H1 (cell line): ENCODE measurements at regions not wholly inside any gene's neighbourhood (a gene's known extent, or its start where the extent isn't known, plus 50 kb on each side); places are given as distances from the start of the nearest gene placed in this dataset.

ENCODE experiments used
- CTCF ChIA-PET: fragments of 300-600 bp; sonication (Branson Sonifier 250); formaldehyde crosslinking; loops from one replicate; lab custom pipeline; 2021; ENCODE audit not compliant: partially characterized antibody; lab: Charles Lee
- POLR2A ChIA-PET: fragments of 300-600 bp; sonication (Branson Sonifier 250); formaldehyde crosslinking; loops from one replicate; lab custom pipeline; 2021; ENCODE audit warnings: inconsistent platforms; ENCODE audit not compliant: partially characterized antibody; lab: Charles Lee
- DNase-seq, 2 experiments: peaks; one replicate each; pipeline versions ENCODE4 v3.0.0 to v3.0.0-alpha.2; 2010 to 2022; ENCODE audit warnings: low spot score in 2 of 2, low read depth in 1 of 2, mixed read lengths in 1 of 2
- FAIRE-seq: peaks from 2 replicates; lab custom pipeline; 2011; peaks lifted over from hg19 to GRCh38; lab: Jason Lieb, UNC
- H2AFZ ChIP-seq: 2 replicates; pipeline ENCODE4 v1.8.1; 2012; ENCODE audit warnings: low read length, inconsistent platforms
- H2AK5ac ChIP-seq: 2 replicates; pipeline ENCODE4 v1.6.1; 2013; ENCODE audit warnings: low read depth, low read length
- H2BK120ac ChIP-seq: replicated peaks from 2 replicates; pipeline ENCODE3; 2013; ENCODE audit warnings: low read depth, low read length, inconsistent platforms
- H2BK12ac ChIP-seq: 2 replicates; pipeline ENCODE4 v1.6.1; 2013; ENCODE audit warnings: low read depth, low read length
- H2BK15ac ChIP-seq: 2 replicates; pipeline ENCODE4 v1.6.1; 2013; ENCODE audit warnings: low read length
- H2BK20ac ChIP-seq: 2 replicates; pipeline ENCODE4 v1.6.1; 2013; ENCODE audit warnings: low read length
- H2BK5ac ChIP-seq: 2 replicates; pipeline ENCODE4 v1.6.1; 2013; ENCODE audit warnings: low read depth, low read length
- H3K14ac ChIP-seq: 2 replicates; pipeline ENCODE4 v1.6.1; 2013; ENCODE audit warnings: inconsistent platforms; ENCODE audit not compliant: insufficient read length
- H3K18ac ChIP-seq: 2 replicates; pipeline ENCODE4 v1.6.1; 2013; ENCODE audit warnings: low read length; ENCODE audit errors: extremely low read depth
- H3K23ac ChIP-seq: 2 replicates; pipeline ENCODE4 v1.6.1; 2013; ENCODE audit warnings: inconsistent platforms; ENCODE audit not compliant: insufficient read length
- H3K23me2 ChIP-seq: 2 replicates; pipeline ENCODE4 v1.6.1; 2013; ENCODE audit warnings: low read depth, low read length
- H3K27ac ChIP-seq: 2 replicates; pipeline ENCODE4 v1.6.1; 2011; ENCODE audit warnings: low read depth, low read length, inconsistent platforms
- H3K27me3 ChIP-seq, 4 experiments: replicated peaks in 1 of 4; 1 replicate in 1 of 4; 2 replicates in 3 of 4; pipeline versions ENCODE4 v1.6.1 to v1.8.1; 2011 to 2013; ENCODE audit warnings: low read length in 3 of 4, mild to moderate bottlenecking in 3 of 4, inconsistent platforms in 2 of 4, mixed read lengths in 2 of 4, moderate library complexity in 1 of 4; ENCODE audit not compliant: control insufficient read depth in 3 of 4, insufficient read depth in 3 of 4; ENCODE audit errors: extremely low read depth in 1 of 4
- H3K36me3 ChIP-seq, 4 experiments: 2 replicates each; pipeline versions ENCODE4 v1.6.1 to v1.8.1; 2011 to 2013; ENCODE audit warnings: mild to moderate bottlenecking in 4 of 4, low read length in 3 of 4, moderate library complexity in 2 of 4, control low read depth in 1 of 4, inconsistent platforms in 1 of 4; ENCODE audit not compliant: insufficient read depth in 4 of 4, control insufficient read depth in 2 of 4
- H3K4ac ChIP-seq: replicated peaks from 2 replicates; pipeline ENCODE3; 2013; ENCODE audit warnings: low read length, low read depth, mixed read lengths, inconsistent platforms; ENCODE audit not compliant: insufficient read length
- H3K4me1 ChIP-seq, 4 experiments: replicated peaks in 1 of 4; 1 replicate in 1 of 4; 2 replicates in 3 of 4; pipeline versions ENCODE4 v1.6.1 to v1.8.1; 2011 to 2013; ENCODE audit warnings: low read length in 3 of 4, inconsistent platforms in 2 of 4, mixed read lengths in 1 of 4; ENCODE audit not compliant: insufficient read depth in 4 of 4, control insufficient read depth in 3 of 4
- H3K4me2 ChIP-seq, 2 experiments: 2 replicates each; pipeline versions ENCODE4 v1.6.1 to v1.8.1; 2011 to 2013; ENCODE audit warnings: low read depth in 2 of 2, low read length in 2 of 2, control low read depth in 1 of 2, inconsistent platforms in 1 of 2, mild to moderate bottlenecking in 1 of 2; ENCODE audit not compliant: insufficient read depth in 1 of 2
- H3K4me3 ChIP-seq, 4 experiments: fragments of 200-600, 300-600 bp in 1 of 4; sonication (generic), shearing (Covaris generic), sonication (Bioruptor Twin) in 1 of 4; 2 replicates each; pipeline versions ENCODE4 v1.5.1 to v1.8.1; 2011 to 2016; ENCODE audit warnings: low read length in 4 of 4, low read depth in 3 of 4, control low read depth in 2 of 4, inconsistent platforms in 2 of 4, mild to moderate bottlenecking in 2 of 4, mixed read lengths in 1 of 4, moderate library complexity in 1 of 4; ENCODE audit not compliant: insufficient read depth in 2 of 4; ENCODE audit errors: extremely low read depth in 1 of 4
- H3K56ac ChIP-seq: replicated peaks from 2 replicates; pipeline ENCODE3; 2013; ENCODE audit warnings: low read depth, mild to moderate bottlenecking, mixed read lengths, low read length, inconsistent platforms; ENCODE audit not compliant: insufficient read length
- H3K79me1 ChIP-seq: 2 replicates; pipeline ENCODE4 v1.6.1; 2013; ENCODE audit warnings: low read depth, low read length, control low read depth
- H3K79me2 ChIP-seq, 2 experiments: 2 replicates each; pipeline versions ENCODE4 v1.6.1 to v1.8.1; 2012 to 2013; ENCODE audit warnings: low read length in 2 of 2, mild to moderate bottlenecking in 2 of 2, inconsistent platforms in 1 of 2; ENCODE audit not compliant: insufficient read depth in 2 of 2, control insufficient read depth in 1 of 2
- H3K9ac ChIP-seq, 4 experiments: replicated peaks in 1 of 4; 1 replicate in 1 of 4; 2 replicates in 3 of 4; pipeline versions ENCODE4 v1.6.1 to v1.8.1; 2011 to 2013; ENCODE audit warnings: low read depth in 3 of 4, low read length in 3 of 4, control low read depth in 2 of 4, mild to moderate bottlenecking in 2 of 4, moderate library complexity in 2 of 4, inconsistent platforms in 1 of 4; ENCODE audit errors: extremely low read depth in 1 of 4
- H3K9me3 ChIP-seq, 2 experiments: 2 replicates each; pipeline versions ENCODE4 v1.6.1 to v1.8.1; 2012 to 2013; ENCODE audit warnings: mild to moderate bottlenecking in 2 of 2, moderate library complexity in 2 of 2, control low read depth in 1 of 2, inconsistent platforms in 1 of 2, low read depth in 1 of 2, low read length in 1 of 2, mixed read lengths in 1 of 2; ENCODE audit not compliant: insufficient read depth in 2 of 2
- H4K20me1 ChIP-seq, 2 experiments: replicated peaks in 1 of 2; 2 replicates each; pipeline versions ENCODE3 to v1.8.1; 2011 to 2013; ENCODE audit warnings: inconsistent platforms in 2 of 2, low read length in 2 of 2, mild to moderate bottlenecking in 1 of 2; ENCODE audit not compliant: insufficient read depth in 2 of 2, control insufficient read depth in 1 of 2
- H4K5ac ChIP-seq: 2 replicates; pipeline ENCODE4 v1.6.1; 2013; ENCODE audit warnings: low read length, low read depth, mixed read lengths, inconsistent platforms; ENCODE audit not compliant: insufficient read length
- H4K8ac ChIP-seq: 2 replicates; pipeline ENCODE4 v1.8.0; 2013; ENCODE audit warnings: mild to moderate bottlenecking, moderate library complexity, low read length, inconsistent platforms; ENCODE audit not compliant: insufficient read depth; ENCODE audit errors: extremely low read depth
- H4K91ac ChIP-seq: replicated peaks from 2 replicates; pipeline ENCODE3; 2013; ENCODE audit warnings: low read length, mixed read lengths, inconsistent platforms; ENCODE audit not compliant: insufficient read length
- BACH1 ChIP-seq: IDR thresholded peaks from 2 replicates; pipeline ENCODE4 v1.6.1; 2012; ENCODE audit warnings: low read length, improper control_type of control experiment
- CBX5 ChIP-seq: fragments of 300-800, 300-1000 bp; sonication (generic); IDR thresholded peaks from 2 replicates; pipeline ENCODE4 v1.7.1; 2016; ENCODE audit warnings: antibody characterized with exemption, low read length, low read depth
- CBX8 ChIP-seq: fragments of 300-800, 300-1000 bp; sonication (generic); IDR thresholded peaks from 2 replicates; pipeline ENCODE4 v1.7.1; 2016; ENCODE audit warnings: low read depth, low read length, borderline replicate concordance
- CREB1 ChIP-seq: IDR thresholded peaks from 2 replicates; pipeline ENCODE4 v1.6.1; 2012; ENCODE audit warnings: inconsistent platforms
- EGR1 ChIP-seq: IDR thresholded peaks from 2 replicates; pipeline ENCODE4 v1.6.1; 2011; ENCODE audit warnings: low read depth, low read length, borderline replicate concordance
- JUN ChIP-seq: IDR thresholded peaks from 2 replicates; pipeline ENCODE4 v1.6.1; 2011; ENCODE audit warnings: low read depth, mild to moderate bottlenecking, improper control_type of control experiment, low read length
- KDM1A ChIP-seq: fragments of 200-600, 300-600 bp; sonication (generic); IDR thresholded peaks from 2 replicates; pipeline ENCODE4 v1.7.1; 2016; ENCODE audit warnings: mild to moderate bottlenecking, low read length, borderline replicate concordance
- KDM4A ChIP-seq: IDR thresholded peaks from one replicate; pipeline ENCODE4 v1.7.1; 2012; ENCODE audit warnings: low read depth, mild to moderate bottlenecking, moderate library complexity, low read length, inconsistent platforms; ENCODE audit not compliant: severe bottlenecking
- POLR2A ChIP-seq, 2 experiments: IDR thresholded peaks; 1 replicate in 1 of 2; 2 replicates in 1 of 2; pipeline ENCODE4 v1.6.1; 2011; ENCODE audit warnings: low read depth in 2 of 2, low read length in 2 of 2, mild to moderate bottlenecking in 2 of 2; ENCODE audit errors: control extremely low read depth in 1 of 2
- RBBP5 ChIP-seq: IDR thresholded peaks from 2 replicates; pipeline ENCODE4 v1.7.1; 2012; ENCODE audit warnings: low read depth, mild to moderate bottlenecking, inconsistent platforms, low read length, moderate library complexity, borderline replicate concordance
- RXRA ChIP-seq: IDR thresholded peaks from 2 replicates; pipeline ENCODE4 v1.6.1; 2011; ENCODE audit warnings: low read depth, mild to moderate bottlenecking, low read length, moderate library complexity; ENCODE audit not compliant: insufficient read depth
- SAP30 ChIP-seq: fragments of 300-600 bp; sonication (generic); IDR thresholded peaks from 2 replicates; pipeline ENCODE4 v1.7.1; 2012; ENCODE audit warnings: low read length, moderate library complexity, mild to moderate bottlenecking, inconsistent platforms; ENCODE audit not compliant: insufficient read depth, insufficient replicate concordance
- SIRT6 ChIP-seq: IDR thresholded peaks from one replicate; pipeline ENCODE4 v1.7.1; 2012; ENCODE audit warnings: low read length, inconsistent platforms
- SP4 ChIP-seq: IDR thresholded peaks from 2 replicates; pipeline ENCODE4 v1.6.1; 2012; ENCODE audit warnings: low read length, inconsistent platforms
- SRF ChIP-seq: IDR thresholded peaks from 2 replicates; pipeline ENCODE4 v1.6.1; 2011; ENCODE audit warnings: mild to moderate bottlenecking, low read depth, low read length, moderate library complexity
- TAF7 ChIP-seq: optimal IDR thresholded peaks from 2 replicates; pipeline ENCODE3; 2011; ENCODE audit warnings: low read depth, mild to moderate bottlenecking, inconsistent platforms, low read length, moderate library complexity, borderline replicate concordance
- TCF12 ChIP-seq: IDR thresholded peaks from 2 replicates; pipeline ENCODE4 v1.6.1; 2011; ENCODE audit warnings: low read depth, mild to moderate bottlenecking, low read length

- no peak overlapping the region for H3K9ac ChIP-seq
- H3K4me3 ChIP-seq: no peak overlapping the region
- H2BK20ac ChIP-seq: no peak overlapping the region
- H2AK5ac ChIP-seq: no peak overlapping the region
- H4K20me1 ChIP-seq: no peaks in the 10 kb centered on the region
- no peak overlapping the region for H2BK120ac ChIP-seq
- no peaks in the 10 kb centered on the region for H3K4me1 ChIP-seq
- no peak overlapping the region for H3K4ac ChIP-seq
- H3K4me2 ChIP-seq: no peak overlapping the region
- no peaks in the 10 kb centered on the region for H3K27me3 ChIP-seq
- no peak overlapping the region for H2BK12ac ChIP-seq
- no peak overlapping the region for H3K27ac ChIP-seq
- ChIA-PET POLR2A (no interaction called here), CTCF (no interaction called here)
- H3K79me2 ChIP-seq: no peaks in the 10 kb centered on the region
- no peaks in the 10 kb centered on the region for H3K23me2 ChIP-seq
- H3K18ac ChIP-seq: no peak overlapping the region
- no peak overlapping the region for H2BK5ac ChIP-seq
- H2BK15ac ChIP-seq: no peak overlapping the region
- H3K56ac ChIP-seq: no peak overlapping the region
- no peak for TF ChIP-seq CBX5
- no peak for TF ChIP-seq POLR2A (IDR thresholded peaks at IDR 0.05; ENCODE audit: control extremely low read depth in 1 of 2, low read depth in 2 of 2, low read length in 2 of 2)
- no peak for TF ChIP-seq KDM1A
- no peak for TF ChIP-seq TAF7
- no peak for TF ChIP-seq SP4
- no peak for TF ChIP-seq KDM4A
- no peak for TF ChIP-seq BACH1
- no peak for TF ChIP-seq EGR1
- no peak for TF ChIP-seq SIRT6
- TF ChIP-seq CREB1: no peak
- TF ChIP-seq TCF12: no peak
- TF ChIP-seq SAP30: no peak
- no peak for TF ChIP-seq RBBP5
- TF ChIP-seq SRF: no peak
- no peak for TF ChIP-seq CBX8
- TF ChIP-seq RXRA: no peak
- no peak for TF ChIP-seq JUN
- no peak overlapping the region for H3K23ac ChIP-seq
- H4K91ac ChIP-seq: no peak overlapping the region
- H3K36me3 ChIP-seq: no peaks in the 10 kb centered on the region
- no peak for DNase-seq
- no peak overlapping the region for H4K8ac ChIP-seq
- no peak for FAIRE-seq
- no peak overlapping the region for H3K14ac ChIP-seq
- H2AFZ ChIP-seq: no peak overlapping the region
- no peaks in the 10 kb centered on the region for H3K79me1 ChIP-seq
- no peaks in the 10 kb centered on the region for H3K9me3 ChIP-seq
- H4K5ac ChIP-seq: no peak overlapping the region
Measured at GRCh38 chr1:106181866-106182265, 874.6 kb upstream of the PRMT6 start.
